AG04449 (cell line): ENCODE measurements at regions not wholly inside any gene's neighbourhood (a gene's known extent, or its start where the extent isn't known, plus 50 kb on each side); places are given as distances from the start of the nearest gene placed in this dataset.
"Not testable (repeated sequence)": the region's sequence is repeated elsewhere in the genome, so short reads cannot be mapped to it uniquely, and the experiment has no call there.

Experiments
- CTCF ChIA-PET: fragments of 350-600 bp; formaldehyde crosslinking; extraction: SDS; loops from one replicate; lab custom pipeline; 2021; ENCODE audit warnings: antibody characterized with exemption; lab: Yijun Ruan, JAX
- POLR2A ChIA-PET: fragments of 400-600, 350-600 bp; formaldehyde crosslinking; extraction: SDS; loops from one replicate; lab custom pipeline; 2020; ENCODE audit warnings: antibody characterized with exemption, inconsistent platforms; lab: Yijun Ruan, JAX
- DNase-seq: peaks from one replicate; pipeline ENCODE4 v3.0.0-alpha.2; 2010; ENCODE audit warnings: low read depth, low spot score
- H3K4me3 ChIP-seq: 2 replicates; pipeline ENCODE4 v1.5.1; 2011; ENCODE audit warnings: low read depth, mild to moderate bottlenecking, control low read depth, low read length
- CTCF ChIP-seq: IDR thresholded peaks from one replicate; pipeline ENCODE4 v1.5.1; 2011; ENCODE audit warnings: mild to moderate bottlenecking, moderate library complexity, low read length, control low read depth, inconsistent platforms; ENCODE audit not compliant: insufficient read depth; ENCODE audit errors: missing control alignments

- no peak for TF ChIP-seq CTCF
- DNase-seq: no peak
- CTCF ChIA-PET: no interaction called here
- no peak overlapping the region for H3K4me3 ChIP-seq
- POLR2A ChIA-PET: no interaction called here
These were observed 257.3 kb upstream of the SGK1 start for GRCh38 chr6:134575221-134575620.

- ChIA-PET POLR2A (no interaction called here), CTCF (interaction anchor here (0.8 kb wide), 1 partner anchor 11 kb away, joined by 3 read pairs; no protein-coding TSS in a partner anchor)
- DNase-seq: no peak
- no peak for TF ChIP-seq CTCF
- no peak overlapping the region for H3K4me3 ChIP-seq
These were observed 256.6 kb upstream of the SGK1 start for GRCh38 chr6:134574491-134574890.

- POLR2A ChIA-PET, DNase-seq, H3K4me3 ChIP-seq, CTCF ChIA-PET: not testable (repeated sequence)
These were observed 252.1 kb upstream of the SGK1 start for GRCh38 chr6:134569996-134570395.

GRCh38 chr6:134564705-134565104 is 246.8 kb upstream of the SGK1 start:
- no peak for TF ChIP-seq CTCF
- POLR2A ChIA-PET: no interaction called here
- CTCF ChIA-PET: no interaction called here
- DNase-seq: no peak
- H3K4me3 ChIP-seq: no peak overlapping the region

- POLR2A ChIA-PET: interaction anchor here (0.6 kb wide), 1 partner anchor 60 kb away, joined by 3 read pairs; no protein-coding TSS in a partner anchor
These were observed 242.1 kb upstream of the SGK1 start for GRCh38 chr6:134560019-134560418.

GRCh38 chr6:134557509-134557908 is 239.6 kb upstream of the SGK1 start:
- no peak for TF ChIP-seq CTCF
- no peak overlapping the region for H3K4me3 ChIP-seq
- DNase-seq: no peak
- CTCF ChIA-PET: no interaction called here
- POLR2A ChIA-PET: no interaction called here

More at GRCh38 chr6:134560019-134560418, 242.1 kb upstream of the SGK1 start:
- no peak overlapping the region for H3K4me3 ChIP-seq
- TF ChIP-seq CTCF: no peak
- no peak for DNase-seq
- CTCF ChIA-PET: interaction anchor here (1.0 to 1.3 kb wide), 3 partner anchors 11 to 81 kb away, joined by 3 read pairs; no protein-coding TSS in a partner anchor

- ChIA-PET POLR2A (no interaction called here), CTCF (no interaction called here)
- H3K4me3 ChIP-seq: no peak overlapping the region
- no peak for DNase-seq
- TF ChIP-seq CTCF: no peak
These were observed 237.8 kb upstream of the SGK1 start for GRCh38 chr6:134555672-134556071.
